Fibroblast of villous mesenchyme (primary cell): ENCODE measurements at regions not wholly inside any gene's neighbourhood (a gene's known extent, or its start where the extent isn't known, plus 50 kb on each side); places are given as distances from the start of the nearest gene placed in this dataset.

ENCODE experiments used
- DNase-seq: peaks from one replicate; pipeline ENCODE4 v3.0.0-alpha.2; 2010; ENCODE audit warnings: low read depth
- H3K4me3 ChIP-seq: 2 replicates; pipeline ENCODE4 v1.5.1; 2011; ENCODE audit warnings: low read depth, mild to moderate bottlenecking, low read length
- CTCF ChIP-seq: IDR thresholded peaks from 2 replicates; pipeline ENCODE4 v1.5.1; 2012; ENCODE audit warnings: low read depth, mild to moderate bottlenecking, low read length; ENCODE audit not compliant: insufficient read depth

GRCh38 chr5:167598166-167598565, 693.3 kb upstream of the WWC1 start:
- no peak for TF ChIP-seq CTCF
- no peak overlapping the region for H3K4me3 ChIP-seq
- DNase-seq: no peak

GRCh38 chr5:167602067-167602466, 689.4 kb upstream of the WWC1 start:
- DNase-seq: no peak
- H3K4me3 ChIP-seq: no peak overlapping the region
- no peak for TF ChIP-seq CTCF

- H3K4me3 ChIP-seq: no peak overlapping the region
- no peak for DNase-seq
- TF ChIP-seq CTCF: no peak
Measured at GRCh38 chr5:167603135-167603534, 688.3 kb upstream of the WWC1 start.

- DNase-seq: no peak
- TF ChIP-seq CTCF: no peak
- H3K4me3 ChIP-seq: no peak overlapping the region
Measured at GRCh38 chr5:167608390-167609272, 682.8 kb upstream of the WWC1 start.

- peak; percentile 35 for DNase-seq
- TF ChIP-seq CTCF: no peak
- H3K4me3 ChIP-seq: no peak overlapping the region
Measured at GRCh38 chr5:167614294-167615021, 677.0 kb upstream of the WWC1 start.

- TF ChIP-seq CTCF: no peak
- no peak overlapping the region for H3K4me3 ChIP-seq
Measured at GRCh38 chr5:167616043-167616890, 675.2 kb upstream of the WWC1 start.

More at GRCh38 chr5:167616043-167616890, 675.2 kb upstream of the WWC1 start:
- no peak for DNase-seq
